Pancreas (tissue), 10 donors: ENCODE measurements at regions not wholly inside any gene's neighbourhood (a gene's known extent, or its start where the extent isn't known, plus 50 kb on each side); places are given as distances from the start of the nearest gene placed in this dataset.

ENCODE experiments used
- ATAC-seq, 4 donors: fragments of 200-7000 bp; cut with Tn5 transposase; one replicate each; pipeline versions ENCODE4 v1.8.0 to v1.9.1; 2020; ENCODE audit warnings: mild to moderate bottlenecking in 4 of 4, moderate library complexity in 4 of 4
- DNase-seq, 6 donors: peaks; one replicate each; pipeline ENCODE4 v3.0.0-alpha.2; 2020
- FAIRE-seq: peaks from 2 replicates; lab custom pipeline; 2012; peaks lifted over from hg19 to GRCh38; lab: Jason Lieb, UNC
- H3K27ac ChIP-seq, 4 donors: fragments of 200-600 bp; sonication (generic); 1 replicate in 3 of 4; 2 replicates in 1 of 4; pipeline versions ENCODE4 v1.5.0 to v1.8.0; 2020
- H3K27me3 ChIP-seq, 4 donors: fragments of 200-600 bp; one replicate each; pipeline ENCODE4 v1.8.0; 2021
- H3K36me3 ChIP-seq, 3 donors: fragments of 200-600 bp; sonication (generic) in 1 of 3; one replicate each; pipeline versions ENCODE4 v1.5.0 to v1.8.0; 2020 to 2021
- H3K4me1 ChIP-seq, 3 donors: fragments of 200-600 bp; one replicate each; pipeline ENCODE4 v1.8.0; 2021
- H3K4me3 ChIP-seq, 4 donors: fragments of 200-600 bp; sonication (generic) in 2 of 4; one replicate each; pipeline versions ENCODE4 v1.5.0 to v1.8.0; 2020 to 2021
- H3K9me3 ChIP-seq, 4 donors: fragments of 200-600 bp; one replicate each; pipeline ENCODE4 v1.8.0; 2021
- CTCF ChIP-seq, 4 donors: fragments of 200-600 bp; sonication (generic) in 3 of 4; IDR thresholded peaks; one replicate each; pipeline versions ENCODE4 v1.5.0 to v1.8.0; 2021; ENCODE audit warnings: antibody characterized with exemption in 4 of 4
- WGBS, 2 donors: extraction: QIAGEN DNeasy Blood & Tissue Kit; methylation state at CpG; one replicate each; pipeline ENCODE4 v1.1.7; 2013; 5-methylcytosine and 5-hydroxymethylcytosine counted together
- intact Hi-C, 3 donors: fragments of 100-400 bp; cut with DNase I; formaldehyde crosslinking; loops; one replicate each; pipeline versions ENCODE4 v1.11.1 to v1.14.2; 2022
- donor health status: healthy with polysubstance abuse.
- donor health status: DM: no; HTN: no; CAD: no; lungs with moderate emphysema.
- donor health status: DM: no; HTN: no; CAD: no.
- donor health status: control.
- donor health status: control.
- donor health status: Bipolar disorder and iron deficiency.
- donor health status: DM: yes; HTN: yes; CAD: no.
- donor health status: DM: no; HTN: no; CAD: no.
- donor health status: DM: no; HTN: no; CAD: no.
- donor health status: DM: yes; HTN: yes; CAD: no.

- Histone ChIP-seq H3K4me1 (no peaks in the 10 kb centered on the region), H3K27me3 (no peaks in the 10 kb centered on the region), H3K27ac (no peak overlapping the region), H3K4me3 (no peak overlapping the region), H3K36me3 (no peaks in the 10 kb centered on the region), H3K9me3 (no peaks in the 10 kb centered on the region)
- FAIRE-seq, result no peak
- 52 to 66% methylated on average over 4 of the region's 4 CpGs for WGBS, 2 donors
- intact Hi-C loops, result no loop called here
- no peak for ATAC-seq
- no peak for DNase-seq
- TF ChIP-seq CTCF (IDR thresholded peaks at IDR 0.05), result no peak
These were observed 422.2 kb upstream of the NRXN1 start for GRCh38 chr2:51454177-51454576.

- H3K4me1 ChIP-seq, result no peaks in the 10 kb centered on the region
- H3K9me3 ChIP-seq, result no peaks in the 10 kb centered on the region
- H3K36me3 ChIP-seq, result no peaks in the 10 kb centered on the region
- H3K27me3 ChIP-seq, result no peaks in the 10 kb centered on the region
- H3K27ac ChIP-seq, result no peak overlapping the region
- ATAC-seq, result no peak
- intact Hi-C loops, result no loop called here
- no peak for DNase-seq
- no peak overlapping the region for H3K4me3 ChIP-seq
- FAIRE-seq, result no peak
- TF ChIP-seq CTCF (IDR thresholded peaks at IDR 0.05), result no peak
These were observed 417.0 kb upstream of the NRXN1 start for GRCh38 chr2:51448911-51449310.

GRCh38 chr2:51441786-51442185 is 409.9 kb upstream of the NRXN1 start:
- ATAC-seq, result no peak
- no peak for TF ChIP-seq CTCF (IDR thresholded peaks at IDR 0.05)
- DNase-seq, result no peak
- 73 to 82% methylated on average over 8 of the region's 8 CpGs for WGBS, 2 donors
- FAIRE-seq, result no peak
- intact Hi-C loops, result no loop called here
- Histone ChIP-seq H3K4me1 (no peaks in the 10 kb centered on the region), H3K27ac (no peak overlapping the region), H3K36me3 (no peaks in the 10 kb centered on the region), H3K27me3 (no peaks in the 10 kb centered on the region), H3K9me3 (no peaks in the 10 kb centered on the region), H3K4me3 (no peak overlapping the region)

- Histone ChIP-seq H3K27ac (no peak overlapping the region), H3K9me3 (no peaks in the 10 kb centered on the region), H3K36me3 (no peaks in the 10 kb centered on the region), H3K4me3 (no peak overlapping the region), H3K4me1 (no peaks in the 10 kb centered on the region), H3K27me3 (no peaks in the 10 kb centered on the region)
- TF ChIP-seq CTCF (IDR thresholded peaks at IDR 0.05), result no peak
- DNase-seq (no peak), ATAC-seq (no peak), FAIRE-seq (no peak)
- intact Hi-C loops, result no loop called here
- 38 to 53% methylated on average over 2 of the region's 2 CpGs for WGBS, 2 donors
These were observed 392.5 kb upstream of the NRXN1 start for GRCh38 chr2:51424418-51424817.

- ATAC-seq, result no peak
- no peak for DNase-seq
- no peak overlapping the region for H3K4me3 ChIP-seq
- H3K27me3 ChIP-seq, result no peaks in the 10 kb centered on the region
- H3K27ac ChIP-seq, result no peak overlapping the region
- 15 to 16% methylated on average over 3 of the region's 3 CpGs for WGBS, 2 donors
- no peak for FAIRE-seq
- H3K4me1 ChIP-seq, result no peaks in the 10 kb centered on the region
- no peak for TF ChIP-seq CTCF (IDR thresholded peaks at IDR 0.05)
- H3K9me3 ChIP-seq, result no peaks in the 10 kb centered on the region
- intact Hi-C loops, result no loop called here
- no peaks in the 10 kb centered on the region for H3K36me3 ChIP-seq
These were observed 388.6 kb upstream of the NRXN1 start for GRCh38 chr2:51420511-51420910.
